ENCODE measurements at regions not wholly inside any gene's neighbourhood (a gene's known extent, or its start where the extent isn't known, plus 50 kb on each side); places are given as distances from the start of the nearest gene placed in this dataset.

- TF ChIP-seq CTCF (IDR thresholded peaks at IDR 0.05) (no peak), POLR2AphosphoS5 (IDR thresholded peaks at IDR 0.05; ENCODE audit: insufficient read depth in 1 of 2, low read depth in 1 of 2) (no peak)
Measured at GRCh38 chr3:20391644-20392043, 205.6 kb upstream of the SGO1 start.

Data from vagina (tissue), 2 donors.